ENCODE measurements at regions not wholly inside any gene's neighbourhood (a gene's known extent, or its start where the extent isn't known, plus 50 kb on each side); places are given as distances from the start of the nearest gene placed in this dataset.

DNA sequence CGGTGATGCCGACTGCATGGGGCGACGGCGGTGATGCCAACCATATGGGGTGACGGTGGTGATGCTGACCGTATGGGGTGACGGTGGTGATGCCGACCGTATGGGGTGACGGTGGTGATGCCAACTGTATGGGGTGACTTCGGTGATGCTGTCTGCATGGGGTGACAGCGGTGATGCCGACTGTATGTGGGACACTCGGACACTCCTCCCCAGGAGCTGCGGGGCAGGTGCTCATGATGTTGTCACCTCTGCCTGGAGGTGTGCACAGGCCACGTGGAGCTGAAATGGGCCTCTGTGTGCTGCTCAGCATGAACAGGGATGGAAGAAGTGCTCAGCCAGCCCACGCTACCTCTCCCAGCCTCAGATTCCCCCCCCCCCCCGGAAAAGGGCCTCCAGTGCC is 171.8 kb downstream of the OLFM1 start:
- no peak for TF ChIP-seq TAF1 (IDR thresholded peaks at IDR 0.05; ENCODE audit: borderline replicate concordance, low read depth, low read length)
- TF ChIP-seq POLR2AphosphoS5 (IDR thresholded peaks at IDR 0.05; ENCODE audit: low read depth, low read length) = no peak
- TF ChIP-seq POLR2A (IDR thresholded peaks at IDR 0.05; ENCODE audit: low read depth, low read length) = no peak
- DNase-seq (ENCODE audit: insufficient read length) (no peak), FAIRE-seq (no peak)

DNA sequence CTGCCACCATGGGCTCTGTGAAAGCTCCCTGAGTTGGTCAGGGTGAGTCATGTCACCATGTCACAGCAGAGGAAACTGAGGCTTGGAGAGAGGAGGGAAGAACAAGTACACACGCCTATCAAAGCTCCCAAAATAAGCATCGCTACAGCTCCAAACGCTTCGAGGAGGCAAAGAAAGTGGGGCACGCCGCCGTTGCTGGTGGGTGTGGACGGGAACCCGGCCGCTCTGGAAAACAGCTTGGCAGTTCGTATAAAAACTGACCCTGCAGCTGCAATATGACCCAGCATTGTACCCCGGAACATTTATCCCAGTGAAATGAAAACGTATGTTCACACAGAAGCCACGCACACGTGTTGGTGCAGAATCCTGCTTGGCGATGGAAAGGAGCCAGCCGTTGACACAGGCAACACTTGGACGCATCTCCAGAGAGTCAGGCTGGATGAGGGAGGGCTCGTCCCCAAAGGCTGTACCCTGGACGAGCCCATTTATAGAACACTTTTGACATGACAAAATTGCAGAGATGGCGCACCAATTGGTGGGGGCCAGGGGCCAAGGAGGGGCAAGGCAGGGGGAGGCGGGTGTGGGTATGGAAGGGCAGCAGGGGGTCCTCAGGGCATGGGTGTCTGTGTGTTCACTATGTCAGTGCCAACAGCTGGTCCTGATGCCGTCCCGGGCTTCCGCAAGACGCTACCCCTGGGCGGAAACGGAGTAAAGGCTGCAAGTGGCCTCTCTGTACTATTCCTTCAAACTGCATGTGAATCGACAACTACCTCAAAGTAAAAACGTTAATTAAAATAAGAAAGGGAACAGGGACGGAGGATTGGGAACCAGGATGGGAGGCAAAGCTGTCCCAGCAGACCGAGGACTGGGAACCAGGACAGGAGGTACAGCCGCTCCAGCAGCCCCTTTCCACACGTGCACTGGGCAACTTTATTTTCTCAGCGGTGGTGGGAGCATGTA is 173.0 kb downstream of the OLFM1 start:
- TF ChIP-seq TAF1 (IDR thresholded peaks at IDR 0.05; ENCODE audit: borderline replicate concordance, low read depth, low read length) (no peak), POLR2AphosphoS5 (IDR thresholded peaks at IDR 0.05; ENCODE audit: low read depth, low read length) (no peak), POLR2A (IDR thresholded peaks at IDR 0.05; ENCODE audit: low read depth, low read length) (no peak)
- FAIRE-seq (no peak), DNase-seq (ENCODE audit: insufficient read length) (no peak)

DNA sequence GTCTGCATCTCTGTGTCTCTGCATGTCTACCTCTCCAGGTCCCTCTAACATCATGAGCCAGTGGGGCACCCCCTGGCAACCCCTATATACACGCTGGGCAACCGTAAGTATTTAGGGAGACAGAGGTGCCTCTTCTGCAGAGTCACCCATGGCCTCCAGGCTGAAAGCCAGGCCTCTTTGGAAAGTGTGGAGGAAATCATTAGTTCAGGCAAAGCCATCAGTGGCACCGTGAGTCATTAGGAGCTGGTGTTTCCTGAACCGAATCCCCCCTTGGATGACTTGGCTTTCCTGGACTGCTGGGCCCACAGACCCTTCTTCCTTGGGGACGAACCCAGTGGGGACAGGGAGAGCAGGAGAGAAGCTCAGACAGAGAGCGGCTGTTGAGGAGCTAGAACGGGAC is 174.8 kb downstream of the OLFM1 start:
- TF ChIP-seq POLR2AphosphoS5 (IDR thresholded peaks at IDR 0.05; ENCODE audit: low read depth, low read length) = no peak
- no peak for TF ChIP-seq TAF1 (IDR thresholded peaks at IDR 0.05; ENCODE audit: borderline replicate concordance, low read depth, low read length)
- TF ChIP-seq POLR2A (IDR thresholded peaks at IDR 0.05; ENCODE audit: low read depth, low read length) = no peak
- no peak for FAIRE-seq
- DNase-seq (ENCODE audit: insufficient read length) = no peak

DNA sequence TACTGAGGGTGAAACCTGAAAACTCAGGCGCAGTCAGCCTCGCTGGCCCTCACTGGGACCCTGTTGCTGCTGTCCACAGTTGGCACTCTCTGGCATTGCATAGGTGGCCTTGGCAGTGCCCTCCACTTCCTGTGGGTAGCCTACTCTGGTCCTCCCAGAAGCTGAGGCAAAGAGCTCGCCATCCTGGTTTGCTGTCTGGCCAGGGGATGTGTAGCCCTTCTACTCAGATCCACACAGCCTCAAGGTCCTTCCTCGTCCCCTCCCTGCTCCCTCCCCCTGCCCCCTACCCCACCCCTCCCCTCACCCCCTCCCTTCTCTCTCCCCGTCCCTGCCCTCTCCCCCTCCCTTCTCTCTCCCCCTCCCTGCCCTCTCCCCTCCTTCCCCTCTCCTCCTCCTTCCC is 176.0 kb downstream of the OLFM1 start:
- DNase-seq (ENCODE audit: insufficient read length) (no peak), FAIRE-seq (no peak)
- TF ChIP-seq POLR2AphosphoS5 (IDR thresholded peaks at IDR 0.05; ENCODE audit: low read depth, low read length) (no peak), TAF1 (IDR thresholded peaks at IDR 0.05; ENCODE audit: borderline replicate concordance, low read depth, low read length) (no peak), POLR2A (IDR thresholded peaks at IDR 0.05; ENCODE audit: low read depth, low read length) (no peak)

DNA sequence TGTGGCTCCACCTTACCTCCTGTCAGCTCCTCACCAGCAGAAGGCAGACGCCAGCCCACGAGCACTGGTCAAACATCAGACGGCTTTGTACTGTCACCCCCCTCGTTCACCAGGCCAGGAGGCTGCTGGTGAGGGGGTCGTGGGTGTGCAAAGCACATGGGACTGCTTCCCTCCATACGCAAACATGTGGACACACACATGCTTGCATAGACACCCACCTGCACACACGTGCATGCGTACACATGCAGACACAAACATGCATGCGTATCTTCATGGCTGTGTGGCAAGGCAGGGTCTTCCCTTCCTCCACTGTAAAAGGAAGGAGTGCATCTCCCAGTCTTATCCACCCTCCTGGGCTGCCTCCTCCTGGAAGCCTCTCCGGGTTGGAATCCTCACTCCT is 178.5 kb downstream of the OLFM1 start:
- no peak for DNase-seq (ENCODE audit: insufficient read length)
- TF ChIP-seq POLR2A (IDR thresholded peaks at IDR 0.05; ENCODE audit: low read depth, low read length) (no peak), TAF1 (IDR thresholded peaks at IDR 0.05; ENCODE audit: borderline replicate concordance, low read depth, low read length) (no peak), POLR2AphosphoS5 (IDR thresholded peaks at IDR 0.05; ENCODE audit: low read depth, low read length) (no peak)
- no peak for FAIRE-seq

DNA sequence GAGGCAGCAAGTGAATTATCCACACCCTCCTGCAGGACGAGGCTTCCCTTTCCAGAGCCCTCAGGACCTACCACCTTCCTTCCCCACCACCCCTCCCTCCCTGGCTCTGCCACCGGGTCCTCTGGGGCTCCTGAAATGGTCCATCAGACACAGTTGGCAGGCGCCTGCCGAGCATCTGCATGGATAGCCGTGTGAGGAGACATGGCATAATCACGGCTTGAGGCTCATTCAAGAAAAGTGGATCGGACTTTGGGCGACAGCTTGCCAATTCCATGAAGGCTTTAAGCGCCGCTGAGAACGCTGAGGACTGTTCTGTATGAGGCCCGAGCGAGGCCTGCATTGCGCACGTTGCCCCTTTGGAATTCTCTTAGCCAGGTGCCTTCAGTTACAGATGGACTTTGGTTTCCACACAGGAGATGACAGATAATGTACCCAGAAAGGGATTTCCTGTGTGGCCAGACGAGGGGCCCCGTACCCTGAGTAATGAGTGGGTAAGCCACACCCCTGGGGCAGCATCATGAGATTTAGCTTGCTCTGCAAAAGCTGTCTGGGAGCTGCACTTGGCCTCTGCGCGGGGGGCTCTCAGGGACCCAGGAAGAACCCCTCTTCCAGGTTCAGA is 179.8 kb downstream of the OLFM1 start:
- DNase-seq (ENCODE audit: insufficient read length) (no peak), FAIRE-seq (no peak)
- no peak for TF ChIP-seq TAF1 (IDR thresholded peaks at IDR 0.05; ENCODE audit: borderline replicate concordance, low read depth, low read length)
- TF ChIP-seq POLR2A (IDR thresholded peaks at IDR 0.05; ENCODE audit: low read depth, low read length) = no peak
- no peak for TF ChIP-seq POLR2AphosphoS5 (IDR thresholded peaks at IDR 0.05; ENCODE audit: low read depth, low read length)

DNA sequence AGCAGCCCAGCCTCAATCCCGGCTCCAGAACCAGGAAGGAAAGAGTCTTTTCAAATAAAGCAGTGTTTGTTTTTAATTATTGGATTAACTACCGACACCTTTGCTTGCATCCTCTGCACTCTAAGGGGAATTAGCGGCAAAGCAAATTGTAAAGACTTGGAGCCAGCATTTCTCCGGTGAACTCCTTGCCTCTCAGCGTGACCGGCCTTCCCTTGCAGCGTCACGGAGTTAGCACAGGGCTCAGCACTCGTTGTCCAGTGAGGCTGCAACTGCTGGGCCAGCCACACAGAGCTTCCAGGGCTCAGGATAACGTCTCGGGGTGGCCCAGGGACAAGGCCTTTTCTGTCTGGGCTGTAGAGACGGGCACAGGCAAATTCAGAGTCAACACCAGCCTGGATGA is 180.6 kb downstream of the OLFM1 start:
- no peak for TF ChIP-seq POLR2A (IDR thresholded peaks at IDR 0.05; ENCODE audit: low read depth, low read length)
- TF ChIP-seq POLR2AphosphoS5 (IDR thresholded peaks at IDR 0.05; ENCODE audit: low read depth, low read length) = no peak
- no peak for TF ChIP-seq TAF1 (IDR thresholded peaks at IDR 0.05; ENCODE audit: borderline replicate concordance, low read depth, low read length)
- FAIRE-seq = no peak
- DNase-seq (ENCODE audit: insufficient read length) = no peak

DNA sequence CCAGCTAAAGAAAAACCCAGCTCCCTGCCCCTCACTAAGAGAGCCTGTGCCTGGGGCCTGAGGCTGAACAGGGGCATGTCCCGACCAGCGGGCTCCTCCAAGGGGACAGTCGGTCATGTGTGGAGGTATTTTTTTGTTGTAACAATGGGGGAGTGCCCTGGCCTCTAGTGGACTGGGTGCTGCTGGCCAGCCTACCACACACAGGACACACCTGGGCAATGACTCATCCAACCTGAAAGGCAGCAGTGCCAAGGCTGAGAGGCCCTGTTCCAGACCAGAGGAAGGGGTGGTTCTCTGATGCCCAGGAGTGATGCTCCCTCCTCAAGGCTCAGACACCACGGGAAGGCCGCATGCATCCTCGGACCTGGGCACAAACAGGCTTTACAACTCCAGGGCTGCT is 181.5 kb downstream of the OLFM1 start:
- FAIRE-seq (no peak), DNase-seq (ENCODE audit: insufficient read length) (no peak)
- TF ChIP-seq POLR2AphosphoS5 (IDR thresholded peaks at IDR 0.05; ENCODE audit: low read depth, low read length) (no peak), POLR2A (IDR thresholded peaks at IDR 0.05; ENCODE audit: low read depth, low read length) (no peak), TAF1 (IDR thresholded peaks at IDR 0.05; ENCODE audit: borderline replicate concordance, low read depth, low read length) (no peak)

DNA sequence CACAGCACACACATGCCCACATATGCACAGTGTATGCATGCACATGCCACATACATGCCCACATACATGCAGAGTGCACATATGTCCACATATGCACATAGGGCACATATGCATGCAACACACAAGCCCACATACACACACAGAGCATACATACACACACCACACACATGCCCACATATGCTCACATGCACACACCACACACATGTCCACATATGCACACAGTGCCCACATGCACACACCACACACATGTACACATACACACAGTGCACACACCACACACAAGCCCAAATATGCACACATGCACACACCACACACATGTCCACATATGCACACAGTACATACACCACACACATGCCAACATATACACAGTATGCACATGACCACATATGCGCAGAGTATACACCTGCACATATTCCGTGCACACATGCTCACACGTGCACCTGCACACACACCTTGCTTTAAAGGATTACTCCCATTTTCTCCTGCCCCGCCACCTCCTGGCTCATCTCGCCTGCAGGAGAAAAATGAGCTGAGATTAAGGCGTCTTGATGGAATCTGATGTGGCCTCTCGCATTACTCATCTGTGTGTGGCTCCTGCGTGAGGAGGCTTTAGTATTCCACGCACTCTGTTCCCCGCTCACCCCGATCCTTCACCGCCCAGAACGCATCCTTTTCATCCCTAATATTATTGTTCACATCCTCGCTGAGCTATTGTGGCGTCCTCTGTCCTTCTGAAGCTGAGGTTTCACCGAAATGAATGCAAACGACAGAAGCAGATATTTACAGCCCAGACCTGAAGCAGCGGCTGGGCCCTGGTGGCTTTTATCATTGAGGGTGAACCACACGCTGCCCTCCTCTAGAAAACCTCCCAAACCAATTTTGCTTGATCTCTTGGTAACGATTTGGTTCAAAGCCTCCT is 182.7 kb downstream of the OLFM1 start:
- no peak for FAIRE-seq
- TF ChIP-seq POLR2AphosphoS5 (IDR thresholded peaks at IDR 0.05; ENCODE audit: low read depth, low read length) (no peak), POLR2A (IDR thresholded peaks at IDR 0.05; ENCODE audit: low read depth, low read length) (no peak), TAF1 (IDR thresholded peaks at IDR 0.05; ENCODE audit: borderline replicate concordance, low read depth, low read length) (no peak)
- DNase-seq (ENCODE audit: insufficient read length) = no peak

DNA sequence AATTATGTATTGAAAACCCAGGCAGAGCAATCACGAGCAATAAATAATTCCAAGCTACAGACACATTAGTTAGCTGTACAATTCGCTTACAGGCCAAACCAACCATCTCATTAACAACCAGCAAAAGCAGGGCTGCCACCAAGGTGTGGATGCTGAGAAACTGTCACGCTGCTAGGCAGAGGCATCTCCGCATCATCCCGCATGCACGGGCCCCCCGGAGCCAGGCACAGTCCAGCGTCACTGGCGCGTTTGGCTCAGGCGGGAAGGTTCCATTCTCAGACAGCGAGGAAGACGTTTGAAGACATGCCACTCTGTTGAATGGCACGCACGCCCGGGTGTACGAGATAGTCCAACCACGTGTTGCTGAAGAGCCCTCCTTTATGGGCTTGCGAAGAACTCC is 184.0 kb downstream of the OLFM1 start:
- DNase-seq (ENCODE audit: insufficient read length) (no peak), FAIRE-seq (no peak)
- TF ChIP-seq POLR2A (IDR thresholded peaks at IDR 0.05; ENCODE audit: low read depth, low read length) (no peak), TAF1 (IDR thresholded peaks at IDR 0.05; ENCODE audit: borderline replicate concordance, low read depth, low read length) (no peak), POLR2AphosphoS5 (IDR thresholded peaks at IDR 0.05; ENCODE audit: low read depth, low read length) (no peak)

DNA sequence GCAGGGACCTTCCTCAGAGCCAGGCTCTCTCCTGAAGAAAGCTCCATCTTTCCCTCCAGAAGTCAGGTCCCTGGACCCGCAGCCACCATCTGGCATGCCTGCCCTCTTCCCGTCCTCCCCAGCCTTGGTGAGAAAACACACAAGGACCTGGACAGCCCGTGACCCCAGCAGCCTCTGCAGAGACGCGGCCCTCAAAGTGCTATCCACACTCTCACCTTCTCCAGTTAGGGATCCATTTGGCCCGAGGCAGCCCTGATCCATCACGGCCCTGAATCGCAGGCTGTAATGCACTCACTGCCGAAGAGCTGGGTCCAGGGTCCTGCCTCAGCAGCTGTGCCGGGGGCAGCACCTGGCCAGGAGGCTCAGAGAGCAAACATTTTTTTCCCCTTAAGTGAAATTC is 185.1 kb downstream of the OLFM1 start:
- no peak for FAIRE-seq
- no peak for TF ChIP-seq POLR2AphosphoS5 (IDR thresholded peaks at IDR 0.05; ENCODE audit: low read depth, low read length)
- no peak for TF ChIP-seq TAF1 (IDR thresholded peaks at IDR 0.05; ENCODE audit: borderline replicate concordance, low read depth, low read length)
- DNase-seq (ENCODE audit: insufficient read length) = no peak

Data from GM12892 (cell line).